Esophagus (tissue), 2 donors: ENCODE measurements at regions not wholly inside any gene's neighbourhood (a gene's known extent, or its start where the extent isn't known, plus 50 kb on each side); places are given as distances from the start of the nearest gene placed in this dataset.

Source experiments
- H3K27ac ChIP-seq, 2 donors: one replicate each; pipeline ENCODE4 v1.5.1; 2013; ENCODE audit warnings: low read depth in 2 of 2, mild to moderate bottlenecking in 2 of 2, inconsistent platforms in 1 of 2, low read length in 1 of 2, moderate library complexity in 1 of 2
- H3K27me3 ChIP-seq, 2 donors: one replicate each; pipeline ENCODE4 v1.6.1; 2013; ENCODE audit warnings: low read length in 2 of 2, control low read depth in 1 of 2, mild to moderate bottlenecking in 1 of 2; ENCODE audit not compliant: insufficient read depth in 2 of 2, control insufficient read depth in 1 of 2
- H3K36me3 ChIP-seq, 2 donors: one replicate each; pipeline ENCODE4 v1.6.1; 2013; ENCODE audit warnings: low read length in 1 of 2; ENCODE audit not compliant: control insufficient read depth in 2 of 2, insufficient read depth in 2 of 2
- H3K4me1 ChIP-seq, 2 donors: one replicate each; pipeline ENCODE4 v1.6.1; 2013; ENCODE audit warnings: low read length in 1 of 2; ENCODE audit not compliant: control insufficient read depth in 2 of 2, insufficient read depth in 2 of 2
- H3K4me3 ChIP-seq, 2 donors: one replicate each; pipeline ENCODE4 v1.5.1; 2013; ENCODE audit warnings: low read length in 2 of 2, mild to moderate bottlenecking in 2 of 2, low read depth in 1 of 2, moderate library complexity in 1 of 2
- H3K9me3 ChIP-seq, 2 donors: one replicate each; pipeline ENCODE4 v1.6.1; 2013; ENCODE audit warnings: mild to moderate bottlenecking in 2 of 2, low read depth in 1 of 2, low read length in 1 of 2, moderate library complexity in 1 of 2; ENCODE audit not compliant: control insufficient read depth in 2 of 2, insufficient read depth in 1 of 2
- WGBS, 2 donors: extraction: QIAGEN DNeasy Blood & Tissue Kit; methylation state at CpG; one replicate each; pipeline ENCODE4 v1.1.7; 2013; 5-methylcytosine and 5-hydroxymethylcytosine counted together
- donor health status: healthy with polysubstance abuse.
- donor health status: Bipolar disorder and iron deficiency.

GRCh38 chrX:137483554-137483953 is 82.4 kb upstream of the ZIC3 start:
- peaks cover 0 to 2% of the 10 kb centered on the region in 2 donors for H3K27me3 ChIP-seq
- H3K4me1 ChIP-seq: no peaks in the 10 kb centered on the region
- no peaks in the 10 kb centered on the region for H3K36me3 ChIP-seq
- H3K4me3 ChIP-seq: no peak overlapping the region
- no peak overlapping the region for H3K27ac ChIP-seq
- H3K9me3 ChIP-seq: no peaks in the 10 kb centered on the region

- H3K9me3 ChIP-seq: no peaks in the 10 kb centered on the region
- H3K4me3 ChIP-seq: no peak overlapping the region
- H3K36me3 ChIP-seq: no peaks in the 10 kb centered on the region
- no peak overlapping the region for H3K27ac ChIP-seq
- H3K4me1 ChIP-seq: no peaks in the 10 kb centered on the region
- 43 to 47% methylated on average over 2 of the region's 2 CpGs for WGBS, 2 donors
- peaks cover 0 to 2% of the 10 kb centered on the region in 2 donors for H3K27me3 ChIP-seq
Measured at GRCh38 chrX:137482136-137482535, 83.8 kb upstream of the ZIC3 start.

GRCh38 chrX:137479386-137479785 is 86.5 kb upstream of the ZIC3 start:
- no peaks in the 10 kb centered on the region for H3K36me3 ChIP-seq
- no peak overlapping the region for H3K4me3 ChIP-seq
- WGBS, 2 donors: 2 to 10% methylated on average over 2 of the region's 2 CpGs
- no peaks in the 10 kb centered on the region for H3K4me1 ChIP-seq
- H3K27me3 ChIP-seq: peaks cover 0 to 2% of the 10 kb centered on the region in 2 donors
- no peak overlapping the region for H3K27ac ChIP-seq
- no peaks in the 10 kb centered on the region for H3K9me3 ChIP-seq

- no peaks in the 10 kb centered on the region for H3K9me3 ChIP-seq
- no peaks in the 10 kb centered on the region for H3K27me3 ChIP-seq
- no peak overlapping the region for H3K4me3 ChIP-seq
- 86 to 89% methylated on average over 23 to 24 of the region's 24 CpGs for WGBS, 2 donors
- no peak overlapping the region for H3K27ac ChIP-seq
- no peaks in the 10 kb centered on the region for H3K36me3 ChIP-seq
- no peaks in the 10 kb centered on the region for H3K4me1 ChIP-seq
Measured at GRCh38 chrX:137441711-137442110, 124.2 kb upstream of the ZIC3 start.

- H3K36me3 ChIP-seq: no peaks in the 10 kb centered on the region
- H3K4me3 ChIP-seq: no peak overlapping the region
- H3K27me3 ChIP-seq: peaks cover 0 to 2% of the 10 kb centered on the region in 2 donors
- WGBS, 2 donors: 3 to 4% methylated on average over 1 of the region's 1 CpG
- H3K27ac ChIP-seq: no peak overlapping the region
- no peaks in the 10 kb centered on the region for H3K9me3 ChIP-seq
- peaks cover 0 to under 1% of the 10 kb centered on the region in 2 donors for H3K4me1 ChIP-seq
Measured at GRCh38 chrX:137432609-137433008, 133.3 kb upstream of the ZIC3 start.

GRCh38 chrX:137431693-137432488 is 134.0 kb upstream of the ZIC3 start:
- no peaks in the 10 kb centered on the region for H3K36me3 ChIP-seq
- 49 to 51% methylated on average over 2 of the region's 2 CpGs for WGBS, 2 donors
- H3K4me3 ChIP-seq: no peak overlapping the region
- peaks cover 0 to 2% of the 10 kb centered on the region in 2 donors for H3K4me1 ChIP-seq
- H3K27ac ChIP-seq: no peak overlapping the region
- no peaks in the 10 kb centered on the region for H3K9me3 ChIP-seq
- H3K27me3 ChIP-seq: peaks cover 0 to 6% of the 10 kb centered on the region in 2 donors

- H3K27me3 ChIP-seq: peaks cover 0 to 8% of the 10 kb centered on the region in 2 donors
- no peak overlapping the region for H3K4me3 ChIP-seq
- peaks cover 0 to 2% of the 10 kb centered on the region in 2 donors for H3K4me1 ChIP-seq
- H3K27ac ChIP-seq: no peak overlapping the region
- no peaks in the 10 kb centered on the region for H3K36me3 ChIP-seq
- H3K9me3 ChIP-seq: no peaks in the 10 kb centered on the region
Measured at GRCh38 chrX:137430984-137431475, 134.9 kb upstream of the ZIC3 start.

- H3K4me1 ChIP-seq: peaks cover 0 to 2% of the 10 kb centered on the region in 2 donors
- 12 to 25% methylated on average over 13 to 17 of the region's 17 CpGs for WGBS, 2 donors
- no peak overlapping the region for H3K4me3 ChIP-seq
- no peak overlapping the region for H3K27ac ChIP-seq
- H3K36me3 ChIP-seq: no peaks in the 10 kb centered on the region
- H3K9me3 ChIP-seq: no peaks in the 10 kb centered on the region
- peaks cover 0 to 10% of the 10 kb centered on the region in 2 donors for H3K27me3 ChIP-seq
Measured at GRCh38 chrX:137430301-137430700, 135.6 kb upstream of the ZIC3 start.

- WGBS, 2 donors: 9 to 22% methylated on average over 44 of the region's 44 CpGs
- Histone ChIP-seq H3K9me3 (peaks cover 0 to 3% of the 10 kb centered on the region in 2 donors), H3K4me1 (peaks cover 0 to 2% of the 10 kb centered on the region in 2 donors), H3K36me3 (no peaks in the 10 kb centered on the region), H3K27ac (no peak overlapping the region), H3K27me3 (peaks cover 0 to 11% of the 10 kb centered on the region in 2 donors), H3K4me3 (no peak overlapping the region)
Measured at GRCh38 chrX:137428766-137429591, 136.9 kb upstream of the ZIC3 start.
